ENCODE measurements at regions not wholly inside any gene's neighbourhood (a gene's known extent, or its start where the extent isn't known, plus 50 kb on each side); places are given as distances from the start of the nearest gene placed in this dataset.

- Histone ChIP-seq H3K27ac (ENCODE audit: low read length) (no peak overlapping the region), H3K4me2 (ENCODE audit: low read depth, low read length) (no peak overlapping the region), H3K36me3 (replicated peaks; ENCODE audit: insufficient read depth, low read length) (no peaks in the 10 kb centered on the region), H3K4me1 (ENCODE audit: low read length) (no peaks in the 10 kb centered on the region), H3F3A (ENCODE audit: insufficient read depth, low read length) (no peaks in the 10 kb centered on the region), H3K4me3 (ENCODE audit: low read length) (no peak overlapping the region), H2AFZ (ENCODE audit: low read length) (no peak overlapping the region), H3K27me3 (replicated peaks; ENCODE audit: insufficient read depth, low read length) (no peaks in the 10 kb centered on the region), H4K20me1 (ENCODE audit: insufficient read depth, low read length) (no peaks in the 10 kb centered on the region), H3K9ac (ENCODE audit: low read length) (no peak overlapping the region), H3K9me3 (replicated peaks; ENCODE audit: insufficient read depth, low read length) (no peaks in the 10 kb centered on the region), H3K9me2 (replicated peaks; ENCODE audit: insufficient read depth, low read length) (no peaks in the 10 kb centered on the region), H3K79me2 (ENCODE audit: low read length) (no peaks in the 10 kb centered on the region)
- DNase-seq = no peak
- TF ChIP-seq, protein P1, sequence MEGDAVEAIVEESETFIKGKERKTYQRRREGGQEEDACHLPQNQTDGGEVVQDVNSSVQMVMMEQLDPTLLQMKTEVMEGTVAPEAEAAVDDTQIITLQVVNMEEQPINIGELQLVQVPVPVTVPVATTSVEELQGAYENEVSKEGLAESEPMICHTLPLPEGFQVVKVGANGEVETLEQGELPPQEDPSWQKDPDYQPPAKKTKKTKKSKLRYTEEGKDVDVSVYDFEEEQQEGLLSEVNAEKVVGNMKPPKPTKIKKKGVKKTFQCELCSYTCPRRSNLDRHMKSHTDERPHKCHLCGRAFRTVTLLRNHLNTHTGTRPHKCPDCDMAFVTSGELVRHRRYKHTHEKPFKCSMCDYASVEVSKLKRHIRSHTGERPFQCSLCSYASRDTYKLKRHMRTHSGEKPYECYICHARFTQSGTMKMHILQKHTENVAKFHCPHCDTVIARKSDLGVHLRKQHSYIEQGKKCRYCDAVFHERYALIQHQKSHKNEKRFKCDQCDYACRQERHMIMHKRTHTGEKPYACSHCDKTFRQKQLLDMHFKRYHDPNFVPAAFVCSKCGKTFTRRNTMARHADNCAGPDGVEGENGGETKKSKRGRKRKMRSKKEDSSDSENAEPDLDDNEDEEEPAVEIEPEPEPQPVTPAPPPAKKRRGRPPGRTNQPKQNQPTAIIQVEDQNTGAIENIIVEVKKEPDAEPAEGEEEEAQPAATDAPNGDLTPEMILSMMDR (IDR thresholded peaks at IDR 0.05; ENCODE audit: low read length) = no peak
- TF ChIP-seq EZH2phosphoT487 (IDR thresholded peaks at IDR 0.05; ENCODE audit: low read length) (no peak), EZH2 (optimal IDR thresholded peaks at IDR 0.05; ENCODE audit: low read depth, low read length) (no peak)
Observed at GRCh38 chr7:33732462-33732861, 172.9 kb upstream of the BMPER start.

DNA sequence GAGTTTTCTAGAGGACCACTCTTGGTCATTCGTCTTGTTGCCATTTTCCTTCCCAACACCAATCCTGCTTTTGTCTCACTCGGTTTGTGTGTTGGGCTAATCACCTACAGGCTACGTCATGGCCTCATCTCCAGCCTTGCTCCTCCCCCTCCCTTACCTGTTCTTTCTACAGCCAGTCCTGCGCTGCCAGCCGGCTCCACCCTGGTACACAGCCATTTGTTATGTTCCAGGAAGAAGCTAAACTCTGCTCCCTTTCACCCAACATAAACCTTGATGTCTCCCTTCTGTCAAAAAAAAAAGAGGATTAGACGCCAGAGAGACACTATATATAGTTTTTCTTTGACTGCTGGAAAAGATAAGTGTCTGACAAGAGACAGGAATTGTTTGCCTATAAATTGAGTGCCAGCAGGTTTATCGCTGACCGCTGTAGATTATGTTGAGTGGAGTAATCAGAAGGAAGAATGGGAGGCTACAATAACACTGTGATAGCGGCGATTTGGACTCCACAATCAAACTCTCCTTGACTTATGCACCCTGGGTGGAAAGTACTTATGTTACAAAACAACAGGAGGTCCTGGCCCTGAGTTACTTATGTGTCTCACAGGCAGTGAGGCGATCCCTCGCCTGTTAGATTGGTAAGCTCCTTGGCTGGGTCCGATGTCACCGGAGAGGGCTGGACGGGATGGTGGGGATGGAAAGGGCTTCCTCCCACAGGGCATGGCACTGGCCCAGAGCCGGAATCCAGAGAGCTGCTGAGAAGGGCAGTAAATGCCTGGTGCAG is 171.3 kb upstream of the BMPER start:
- H3K79me2 ChIP-seq (ENCODE audit: low read length) = no peaks in the 10 kb centered on the region
- H3K4me3 ChIP-seq (ENCODE audit: low read length) = no peak overlapping the region
- no peaks in the 10 kb centered on the region for H3K9me2 ChIP-seq (replicated peaks; ENCODE audit: insufficient read depth, low read length)
- H3K36me3 ChIP-seq (replicated peaks; ENCODE audit: insufficient read depth, low read length) = no peaks in the 10 kb centered on the region
- no peak overlapping the region for H3K27ac ChIP-seq (ENCODE audit: low read length)
- TF ChIP-seq, protein P1 (IDR thresholded peaks at IDR 0.05; ENCODE audit: low read length) = no peak
- TF ChIP-seq EZH2 (optimal IDR thresholded peaks at IDR 0.05; ENCODE audit: low read depth, low read length) = no peak
- TF ChIP-seq EZH2phosphoT487 (IDR thresholded peaks at IDR 0.05; ENCODE audit: low read length) = no peak
- no peak overlapping the region for H3K9ac ChIP-seq (ENCODE audit: low read length)
- no peaks in the 10 kb centered on the region for H3K27me3 ChIP-seq (replicated peaks; ENCODE audit: insufficient read depth, low read length)
- DNase-seq = no peak
- H3F3A ChIP-seq (ENCODE audit: insufficient read depth, low read length) = no peaks in the 10 kb centered on the region
- H3K4me1 ChIP-seq (ENCODE audit: low read length) = no peaks in the 10 kb centered on the region
- H4K20me1 ChIP-seq (ENCODE audit: insufficient read depth, low read length) = no peaks in the 10 kb centered on the region
- H2AFZ ChIP-seq (ENCODE audit: low read length) = no peak overlapping the region
- H3K4me2 ChIP-seq (ENCODE audit: low read depth, low read length) = no peak overlapping the region
- no peaks in the 10 kb centered on the region for H3K9me3 ChIP-seq (replicated peaks; ENCODE audit: insufficient read depth, low read length)

DNA sequence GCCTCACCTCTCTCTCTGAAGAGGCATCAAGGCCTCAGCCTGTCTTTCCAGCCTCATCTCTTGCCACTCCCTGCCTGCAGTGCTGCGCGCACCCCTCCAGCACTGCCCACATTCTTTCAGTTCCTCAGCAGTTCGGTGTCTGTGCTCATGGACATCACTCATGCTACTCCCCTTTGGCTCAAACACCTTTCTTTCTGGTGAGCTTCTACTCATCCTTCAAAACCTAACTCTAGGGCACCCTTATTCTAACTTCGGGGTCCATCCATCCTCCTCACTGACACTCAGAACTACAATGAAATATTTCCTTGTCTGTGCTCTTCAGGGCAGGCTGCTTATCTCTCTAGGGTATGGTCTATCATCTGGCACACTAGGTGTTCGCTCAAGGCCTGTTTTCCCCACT is 169.9 kb upstream of the BMPER start:
- H3K9me2 ChIP-seq (replicated peaks; ENCODE audit: insufficient read depth, low read length) = no peaks in the 10 kb centered on the region
- no peaks in the 10 kb centered on the region for H3K79me2 ChIP-seq (ENCODE audit: low read length)
- no peak overlapping the region for H3K4me2 ChIP-seq (ENCODE audit: low read depth, low read length)
- TF ChIP-seq EZH2phosphoT487 (IDR thresholded peaks at IDR 0.05; ENCODE audit: low read length) (no peak), EZH2 (optimal IDR thresholded peaks at IDR 0.05; ENCODE audit: low read depth, low read length) (no peak)
- TF ChIP-seq, protein P1 (IDR thresholded peaks at IDR 0.05; ENCODE audit: low read length) = no peak
- no peak overlapping the region for H3K27ac ChIP-seq (ENCODE audit: low read length)
- DNase-seq = no peak
- no peaks in the 10 kb centered on the region for H3F3A ChIP-seq (ENCODE audit: insufficient read depth, low read length)
- H3K4me3 ChIP-seq (ENCODE audit: low read length) = no peak overlapping the region
- H4K20me1 ChIP-seq (ENCODE audit: insufficient read depth, low read length) = no peaks in the 10 kb centered on the region
- no peak overlapping the region for H2AFZ ChIP-seq (ENCODE audit: low read length)
- H3K9me3 ChIP-seq (replicated peaks; ENCODE audit: insufficient read depth, low read length) = no peaks in the 10 kb centered on the region
- no peaks in the 10 kb centered on the region for H3K36me3 ChIP-seq (replicated peaks; ENCODE audit: insufficient read depth, low read length)
- no peaks in the 10 kb centered on the region for H3K4me1 ChIP-seq (ENCODE audit: low read length)
- H3K9ac ChIP-seq (ENCODE audit: low read length) = no peak overlapping the region
- H3K27me3 ChIP-seq (replicated peaks; ENCODE audit: insufficient read depth, low read length) = no peaks in the 10 kb centered on the region

Measured in MM.1S (cell line).